Endometrium (tissue), 2 donors: ENCODE measurements at regions not wholly inside any gene's neighbourhood (a gene's known extent, or its start where the extent isn't known, plus 50 kb on each side); places are given as distances from the start of the nearest gene placed in this dataset.
"Not testable (repeated sequence)": the region's sequence is repeated elsewhere in the genome, so short reads cannot be mapped to it uniquely, and the experiment has no call there.

ENCODE experiments used
- FAIRE-seq: peaks from 2 replicates; lab custom pipeline; 2012; peaks lifted over from hg19 to GRCh38; lab: Jason Lieb, UNC
- donor health status: control.
- donor health status: control.

- no peak for FAIRE-seq
These were observed 717.5 kb downstream of the TFAP2A start for GRCh38 chr6:9697263-9697931.

GRCh38 chr6:9690388-9690787 is 724.5 kb downstream of the TFAP2A start:
- FAIRE-seq: no peak

GRCh38 chr6:9680727-9681126 is 734.1 kb downstream of the TFAP2A start:
- not testable (repeated sequence) for FAIRE-seq

GRCh38 chr6:9675122-9675521 is 739.8 kb downstream of the TFAP2A start:
- FAIRE-seq: no peak

GRCh38 chr6:9659848-9660247 is 755.0 kb downstream of the TFAP2A start:
- no peak for FAIRE-seq

- no peak for FAIRE-seq
These were observed 756.9 kb downstream of the TFAP2A start for GRCh38 chr6:9657994-9658393.

GRCh38 chr6:9647599-9647998 is 767.3 kb downstream of the TFAP2A start:
- FAIRE-seq: no peak

- FAIRE-seq: no peak
These were observed 767.8 kb downstream of the TFAP2A start for GRCh38 chr6:9647071-9647445.

GRCh38 chr6:9646342-9647070 is 768.4 kb downstream of the TFAP2A start:
- no peak for FAIRE-seq

GRCh38 chr6:9638861-9639260 is 776.0 kb downstream of the TFAP2A start:
- FAIRE-seq: no peak

- FAIRE-seq: no peak
These were observed 780.1 kb downstream of the TFAP2A start for GRCh38 chr6:9634776-9635175.

- FAIRE-seq: no peak
These were observed 782.8 kb downstream of the TFAP2A start for GRCh38 chr6:9632026-9632425.

GRCh38 chr6:9628819-9629218 is 786.1 kb downstream of the TFAP2A start:
- FAIRE-seq: no peak

- no peak for FAIRE-seq
These were observed 787.0 kb downstream of the TFAP2A start for GRCh38 chr6:9627916-9628315.

- FAIRE-seq: no peak
These were observed 790.9 kb downstream of the TFAP2A start for GRCh38 chr6:9623985-9624384.

GRCh38 chr6:9623228-9623832 is 791.5 kb downstream of the TFAP2A start:
- no peak for FAIRE-seq

GRCh38 chr6:9621276-9621675 is 793.6 kb downstream of the TFAP2A start:
- FAIRE-seq: no peak

GRCh38 chr6:9620687-9621086 is 794.2 kb downstream of the TFAP2A start:
- FAIRE-seq: no peak

GRCh38 chr6:9620263-9620662 is 794.6 kb downstream of the TFAP2A start:
- FAIRE-seq: no peak

GRCh38 chr6:9614778-9615177 is 800.1 kb downstream of the TFAP2A start:
- FAIRE-seq: no peak

- FAIRE-seq: no peak
These were observed 802.4 kb downstream of the TFAP2A start for GRCh38 chr6:9612489-9612888.

GRCh38 chr6:9610620-9611415 is 804.1 kb downstream of the TFAP2A start:
- no peak for FAIRE-seq
